HEK293 (cell line): ENCODE measurements at regions not wholly inside any gene's neighbourhood (a gene's known extent, or its start where the extent isn't known, plus 50 kb on each side); places are given as distances from the start of the nearest gene placed in this dataset.

Source experiments
- RBAK ChIP-seq: fragments of 450-650 bp; formaldehyde crosslinking; IDR thresholded peaks from 2 replicates; pipeline ENCODE4 v1.5.1; 2016; ENCODE audit warnings: missing biosample characterization, missing genetic modification characterization
- ZNF184 ChIP-seq: fragments of 450-650 bp; IDR thresholded peaks from 2 replicates; pipeline ENCODE4 v1.5.1; 2018; ENCODE audit warnings: missing biosample characterization, mild to moderate bottlenecking, missing genetic modification characterization

DNA sequence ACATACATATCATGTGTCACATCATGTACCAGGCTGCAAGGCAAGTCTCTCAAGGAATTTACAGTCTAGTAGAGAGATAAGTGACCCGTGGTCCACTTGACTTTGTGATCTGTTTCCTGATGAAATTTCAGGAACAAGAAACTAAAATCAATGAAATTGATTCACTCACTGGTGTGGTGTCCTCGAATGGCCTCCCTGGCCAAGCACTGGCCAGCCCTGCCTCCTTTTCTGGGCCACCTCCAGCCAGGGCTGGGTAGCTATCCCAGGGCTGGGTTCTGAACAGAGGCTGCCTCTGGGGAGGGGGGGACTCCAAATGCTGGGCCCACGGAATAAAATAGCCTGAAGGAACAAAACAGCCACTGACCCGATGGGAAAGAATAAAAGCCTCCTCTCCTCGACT is 182.2 kb downstream of the HERPUD2 start:
- TF ChIP-seq ZNF184 (tag by site-specific recombination) (no peak), RBAK (tag by site-specific recombination) (no peak)
